Psoas muscle (tissue), 7 donors: ENCODE measurements at regions not wholly inside any gene's neighbourhood (a gene's known extent, or its start where the extent isn't known, plus 50 kb on each side); places are given as distances from the start of the nearest gene placed in this dataset.

Source experiments
- ATAC-seq, 4 donors: fragments of 200-7000 bp; cut with Tn5 transposase; one replicate each; pipeline ENCODE4 v1.9.1; 2020; ENCODE audit warnings: moderate library complexity in 3 of 4, mild to moderate bottlenecking in 2 of 4
- DNase-seq, 2 donors: peaks; one replicate each; pipeline ENCODE4 v3.0.0-alpha.2; 2020
- H3K27ac ChIP-seq: fragments of 200-600 bp; one replicate; pipeline ENCODE4 v1.8.0; 2022
- H3K27me3 ChIP-seq, 3 donors: fragments of 200-600 bp in 1 of 3; one replicate each; pipeline versions ENCODE4 v1.6.1 to v1.8.0; 2013 to 2022; ENCODE audit warnings: low read length in 2 of 3, mild to moderate bottlenecking in 2 of 3, moderate library complexity in 1 of 3; ENCODE audit not compliant: insufficient read depth in 3 of 3
- H3K36me3 ChIP-seq, 2 donors: fragments of 200-600 bp in 1 of 2; one replicate each; pipeline versions ENCODE4 v1.6.1 to v1.8.0; 2013 to 2022; ENCODE audit warnings: low read depth in 1 of 2, mild to moderate bottlenecking in 1 of 2, moderate library complexity in 1 of 2; ENCODE audit not compliant: insufficient read depth in 1 of 2
- H3K4me1 ChIP-seq: fragments of 200-600 bp; one replicate; pipeline ENCODE4 v1.8.0; 2022
- H3K4me3 ChIP-seq: fragments of 200-600 bp; one replicate; pipeline ENCODE4 v1.8.0; 2022; ENCODE audit warnings: mild to moderate bottlenecking
- H3K9me3 ChIP-seq: fragments of 200-600 bp; one replicate; pipeline ENCODE4 v1.8.0; 2022
- CTCF ChIP-seq: fragments of 200-600 bp; IDR thresholded peaks from one replicate; pipeline ENCODE4 v1.8.0; 2022; ENCODE audit warnings: antibody characterized with exemption
- WGBS, 3 donors: extraction: QIAGEN DNeasy Blood & Tissue Kit; methylation state at CpG; one replicate each; pipeline versions ENCODE4 v1.1.6 to v1.1.7; 2013; 5-methylcytosine and 5-hydroxymethylcytosine counted together
- intact Hi-C, 2 donors: fragments of 100-400 bp; cut with DNase I; formaldehyde crosslinking; loops; one replicate each; pipeline versions ENCODE4 v1.11.0 to v1.14.2; 2022
- donor health status: healthy with polysubstance abuse.
- donor health status: DM: no; HTN: no; CAD: no; lungs with moderate emphysema.
- donor health status: Bipolar disorder and iron deficiency.
- donor health status: healthy.
- donor health status: DM: yes; HTN: yes; CAD: no.
- donor health status: DM: no; HTN: no; CAD: no.
- donor health status: DM: yes; HTN: yes; CAD: no.

GRCh38 chr4:101593666-101594065 lies 196.9 kb upstream of the BANK1 start:
- no peak for ATAC-seq
- H3K27me3 ChIP-seq, result no peaks in the 10 kb centered on the region
- H3K36me3 ChIP-seq, result no peaks in the 10 kb centered on the region
- DNase-seq, result no peak
- TF ChIP-seq CTCF, result no peak
- intact Hi-C loops, result no loop called here
- no peak overlapping the region for H3K27ac ChIP-seq
- H3K9me3 ChIP-seq, result no peaks in the 10 kb centered on the region
- no peak overlapping the region for H3K4me3 ChIP-seq
- WGBS, 3 donors, result 92 to 95% (median 94%) methylated on average over 2 of the region's 2 CpGs
- no peaks in the 10 kb centered on the region for H3K4me1 ChIP-seq

- no peak for TF ChIP-seq CTCF
- H3K4me3 ChIP-seq, result no peak overlapping the region
These were observed 206.2 kb upstream of the BANK1 start for GRCh38 chr4:101584306-101584705.

GRCh38 chr4:101563126-101563525 lies 215.8 kb upstream of the PPP3CA start:
- Histone ChIP-seq H3K27ac (no peak overlapping the region), H3K9me3 (peaks cover 4% of the 10 kb centered on the region), H3K36me3 (no peaks in the 10 kb centered on the region), H3K4me3 (no peak overlapping the region), H3K4me1 (no peaks in the 10 kb centered on the region), H3K27me3 (no peaks in the 10 kb centered on the region)
- WGBS, 3 donors, result 75 to 91% (median 76%) methylated on average over 5 of the region's 5 CpGs
- ATAC-seq, result no peak
- intact Hi-C loops, result no loop called here
- TF ChIP-seq CTCF, result no peak
- no peak for DNase-seq

More at GRCh38 chr4:101584306-101584705, 206.2 kb upstream of the BANK1 start:
- 69 to 79% (median 77%) methylated on average over 2 of the region's 2 CpGs for WGBS, 3 donors
- intact Hi-C loops, result no loop called here
- ATAC-seq (no peak), DNase-seq (no peak)
- Histone ChIP-seq H3K27ac (no peak overlapping the region), H3K9me3 (peaks cover 13% of the 10 kb centered on the region), H3K4me1 (no peaks in the 10 kb centered on the region), H3K36me3 (no peaks in the 10 kb centered on the region), H3K27me3 (no peaks in the 10 kb centered on the region)

GRCh38 chr4:101556842-101557241 lies 209.5 kb upstream of the PPP3CA start:
- DNase-seq (no peak), ATAC-seq (no peak)
- no peaks in the 10 kb centered on the region for H3K4me1 ChIP-seq
- intact Hi-C loops, result no loop called here
- peaks cover 5% of the 10 kb centered on the region for H3K9me3 ChIP-seq
- no peak for TF ChIP-seq CTCF
- no peaks in the 10 kb centered on the region for H3K36me3 ChIP-seq
- no peak overlapping the region for H3K27ac ChIP-seq
- H3K27me3 ChIP-seq, result no peaks in the 10 kb centered on the region
- H3K4me3 ChIP-seq, result no peak overlapping the region
- 64 to 68% (median 68%) methylated on average over 4 of the region's 4 CpGs for WGBS, 3 donors

- Histone ChIP-seq H3K4me1 (no peaks in the 10 kb centered on the region), H3K27ac (no peak overlapping the region), H3K27me3 (no peaks in the 10 kb centered on the region), H3K4me3 (no peak overlapping the region), H3K9me3 (peaks cover 5% of the 10 kb centered on the region), H3K36me3 (no peaks in the 10 kb centered on the region)
- DNase-seq, result no peak
- ATAC-seq, result no peak
- WGBS, 3 donors, result 68 to 90% (median 74%) methylated on average over 4 of the region's 4 CpGs
- TF ChIP-seq CTCF, result no peak
- intact Hi-C loops, result no loop called here
These were observed 208.1 kb upstream of the PPP3CA start for GRCh38 chr4:101555341-101555880.
